Effector memory CD8-positive, alpha-beta T cell (primary cell): ENCODE measurements at regions not wholly inside any gene's neighbourhood (a gene's known extent, or its start where the extent isn't known, plus 50 kb on each side); places are given as distances from the start of the nearest gene placed in this dataset.

Experiments
- ATAC-seq: fragments of 150-1000 bp; cut with Tn5 transposase; replicated peaks from 2 replicates; pipeline ENCODE4 v1.10.0; 2021; ENCODE audit warnings: mild to moderate bottlenecking, moderate library complexity
- DNase-seq, 3 experiments: peaks; one replicate each; pipeline ENCODE4 v3.0.0; 2021
- H3K27ac Mint-ChIP-seq, 2 donors: one replicate each; pipeline ENCODE4 v1.8.0; 2022; ENCODE audit warnings: mild to moderate bottlenecking in 2 of 2, mixed read lengths in 2 of 2, moderate library complexity in 2 of 2
- H3K27me3 Mint-ChIP-seq, 2 donors: one replicate each; pipeline ENCODE4 v1.8.0; 2022; ENCODE audit warnings: mixed read lengths in 2 of 2
- H3K36me3 Mint-ChIP-seq: one replicate; pipeline ENCODE4 v1.8.0; 2022; ENCODE audit warnings: mild to moderate bottlenecking, moderate library complexity, mixed read lengths; ENCODE audit not compliant: insufficient read depth
- H3K4me1 Mint-ChIP-seq, 2 donors: one replicate each; pipeline ENCODE4 v1.8.0; 2022; ENCODE audit warnings: low read depth in 2 of 2, mixed read lengths in 2 of 2
- H3K4me3 Mint-ChIP-seq, 2 donors: one replicate each; pipeline ENCODE4 v1.8.0; 2022; ENCODE audit warnings: mild to moderate bottlenecking in 2 of 2, mixed read lengths in 2 of 2, moderate library complexity in 2 of 2
- H3K9me3 Mint-ChIP-seq, 2 donors: one replicate each; pipeline ENCODE4 v1.8.0; 2022; ENCODE audit warnings: mixed read lengths in 2 of 2

- Mint-ChIP-seq H3K4me3 (no peak overlapping the region), H3K4me1 (no peaks in the 10 kb centered on the region)
Measured at GRCh38 chr15:36529296-36530011, 50.0 kb upstream of the CDIN1 start.

More at GRCh38 chr15:36529296-36530011, 50.0 kb upstream of the CDIN1 start:
- no peak for DNase-seq
- Mint-ChIP-seq H3K36me3 (no peaks in the 10 kb centered on the region), H3K9me3 (no peaks in the 10 kb centered on the region), H3K27ac (no peak overlapping the region), H3K27me3 (peaks cover 28 to 30% of the 10 kb centered on the region in 2 donors)
- no peak for ATAC-seq
